ENCODE measurements at regions not wholly inside any gene's neighbourhood (a gene's known extent, or its start where the extent isn't known, plus 50 kb on each side); places are given as distances from the start of the nearest gene placed in this dataset.

GRCh38 chr4:148999924-149000323, 557.7 kb upstream of the NR3C2 start:
- H3K36me3 Mint-ChIP-seq (ENCODE audit: low read depth), result no peaks in the 10 kb centered on the region
- no peaks in the 10 kb centered on the region for H3K4me1 Mint-ChIP-seq (ENCODE audit: low read depth)
- H3K9me3 Mint-ChIP-seq, result no peaks in the 10 kb centered on the region
- H3K27me3 Mint-ChIP-seq, result no peaks in the 10 kb centered on the region
- H3K4me3 Mint-ChIP-seq, result no peak overlapping the region
- H3K27ac Mint-ChIP-seq, result no peak overlapping the region

GRCh38 chr4:148998719-148999118, 556.5 kb upstream of the NR3C2 start:
- H3K36me3 Mint-ChIP-seq (ENCODE audit: low read depth), result no peaks in the 10 kb centered on the region
- no peak overlapping the region for H3K27ac Mint-ChIP-seq
- no peaks in the 10 kb centered on the region for H3K27me3 Mint-ChIP-seq
- H3K9me3 Mint-ChIP-seq, result no peaks in the 10 kb centered on the region
- H3K4me1 Mint-ChIP-seq (ENCODE audit: low read depth), result no peaks in the 10 kb centered on the region
- no peak overlapping the region for H3K4me3 Mint-ChIP-seq

GRCh38 chr4:148986951-148987350, 544.7 kb upstream of the NR3C2 start:
- Mint-ChIP-seq H3K27ac (no peak overlapping the region), H3K27me3 (no peaks in the 10 kb centered on the region), H3K4me3 (no peak overlapping the region), H3K9me3 (no peaks in the 10 kb centered on the region), H3K4me1 (ENCODE audit: low read depth) (no peaks in the 10 kb centered on the region), H3K36me3 (ENCODE audit: low read depth) (no peaks in the 10 kb centered on the region)

GRCh38 chr4:148984951-148985350, 542.7 kb upstream of the NR3C2 start:
- H3K4me3 Mint-ChIP-seq, result no peak overlapping the region
- H3K27me3 Mint-ChIP-seq, result no peaks in the 10 kb centered on the region

GRCh38 chr4:148982200-148982599, 540.0 kb upstream of the NR3C2 start:
- Mint-ChIP-seq H3K36me3 (ENCODE audit: low read depth) (no peaks in the 10 kb centered on the region), H3K27ac (no peak overlapping the region), H3K4me3 (no peak overlapping the region), H3K9me3 (no peaks in the 10 kb centered on the region), H3K27me3 (no peaks in the 10 kb centered on the region), H3K4me1 (ENCODE audit: low read depth) (no peaks in the 10 kb centered on the region)

More at GRCh38 chr4:148984951-148985350, 542.7 kb upstream of the NR3C2 start:
- H3K27ac Mint-ChIP-seq, result no peak overlapping the region
- no peaks in the 10 kb centered on the region for H3K36me3 Mint-ChIP-seq (ENCODE audit: low read depth)
- no peaks in the 10 kb centered on the region for H3K9me3 Mint-ChIP-seq
- no peaks in the 10 kb centered on the region for H3K4me1 Mint-ChIP-seq (ENCODE audit: low read depth)

- H3K4me3 Mint-ChIP-seq, result no peak overlapping the region
- no peak overlapping the region for H3K27ac Mint-ChIP-seq
- H3K27me3 Mint-ChIP-seq, result no peaks in the 10 kb centered on the region
- H3K9me3 Mint-ChIP-seq, result no peaks in the 10 kb centered on the region
- no peaks in the 10 kb centered on the region for H3K36me3 Mint-ChIP-seq (ENCODE audit: low read depth)
- H3K4me1 Mint-ChIP-seq (ENCODE audit: low read depth), result no peaks in the 10 kb centered on the region
Observed at GRCh38 chr4:148980782-148981480, 538.7 kb upstream of the NR3C2 start.

- Mint-ChIP-seq H3K27me3 (no peaks in the 10 kb centered on the region), H3K36me3 (ENCODE audit: low read depth) (no peaks in the 10 kb centered on the region), H3K4me1 (ENCODE audit: low read depth) (no peaks in the 10 kb centered on the region), H3K27ac (no peak overlapping the region), H3K9me3 (no peaks in the 10 kb centered on the region), H3K4me3 (no peak overlapping the region)
Observed at GRCh38 chr4:148978301-148978700, 536.1 kb upstream of the NR3C2 start.

GRCh38 chr4:148975464-148975863, 533.2 kb upstream of the NR3C2 start:
- H3K36me3 Mint-ChIP-seq (ENCODE audit: low read depth), result no peaks in the 10 kb centered on the region
- H3K9me3 Mint-ChIP-seq, result no peaks in the 10 kb centered on the region
- no peak overlapping the region for H3K4me3 Mint-ChIP-seq
- no peak overlapping the region for H3K27ac Mint-ChIP-seq
- no peaks in the 10 kb centered on the region for H3K27me3 Mint-ChIP-seq
- no peaks in the 10 kb centered on the region for H3K4me1 Mint-ChIP-seq (ENCODE audit: low read depth)

GRCh38 chr4:148965080-148965479, 522.9 kb upstream of the NR3C2 start:
- Mint-ChIP-seq H3K27me3 (peaks cover 6% of the 10 kb centered on the region), H3K36me3 (ENCODE audit: low read depth) (no peaks in the 10 kb centered on the region), H3K4me1 (ENCODE audit: low read depth) (no peaks in the 10 kb centered on the region), H3K4me3 (no peak overlapping the region), H3K9me3 (peaks cover 3% of the 10 kb centered on the region), H3K27ac (no peak overlapping the region)

- Mint-ChIP-seq H3K36me3 (ENCODE audit: low read depth) (no peaks in the 10 kb centered on the region), H3K9me3 (peaks cover 3% of the 10 kb centered on the region), H3K4me1 (ENCODE audit: low read depth) (no peaks in the 10 kb centered on the region), H3K4me3 (no peak overlapping the region), H3K27ac (no peak overlapping the region), H3K27me3 (peaks cover 6% of the 10 kb centered on the region)
Observed at GRCh38 chr4:148964456-148964855, 522.2 kb upstream of the NR3C2 start.

GRCh38 chr4:148962539-148963290, 520.5 kb upstream of the NR3C2 start:
- no peaks in the 10 kb centered on the region for H3K36me3 Mint-ChIP-seq (ENCODE audit: low read depth)
- H3K4me1 Mint-ChIP-seq (ENCODE audit: low read depth), result no peaks in the 10 kb centered on the region
- no peak overlapping the region for H3K4me3 Mint-ChIP-seq
- no peak overlapping the region for H3K27ac Mint-ChIP-seq
- H3K9me3 Mint-ChIP-seq, result peaks cover 3% of the 10 kb centered on the region
- H3K27me3 Mint-ChIP-seq, result peaks cover 6% of the 10 kb centered on the region

- H3K27ac Mint-ChIP-seq, result no peak overlapping the region
- H3K4me1 Mint-ChIP-seq (ENCODE audit: low read depth), result no peaks in the 10 kb centered on the region
- H3K4me3 Mint-ChIP-seq, result no peak overlapping the region
- no peaks in the 10 kb centered on the region for H3K36me3 Mint-ChIP-seq (ENCODE audit: low read depth)
- H3K9me3 Mint-ChIP-seq, result peaks cover 3% of the 10 kb centered on the region
- H3K27me3 Mint-ChIP-seq, result peaks cover 6% of the 10 kb centered on the region
Observed at GRCh38 chr4:148961526-148961925, 519.3 kb upstream of the NR3C2 start.

- Mint-ChIP-seq H3K27ac (no peak overlapping the region), H3K9me3 (no peaks in the 10 kb centered on the region), H3K4me3 (no peak overlapping the region), H3K36me3 (ENCODE audit: low read depth) (no peaks in the 10 kb centered on the region), H3K27me3 (no peaks in the 10 kb centered on the region), H3K4me1 (ENCODE audit: low read depth) (no peaks in the 10 kb centered on the region)
Observed at GRCh38 chr4:148958317-148958716, 516.1 kb upstream of the NR3C2 start.

- no peak overlapping the region for H3K27ac Mint-ChIP-seq
- H3K27me3 Mint-ChIP-seq, result no peaks in the 10 kb centered on the region
Observed at GRCh38 chr4:148955564-148956297, 513.5 kb upstream of the NR3C2 start.

GRCh38 chr4:148954011-148954749, 512.0 kb upstream of the NR3C2 start:
- H3K4me3 Mint-ChIP-seq, result no peak overlapping the region
- no peaks in the 10 kb centered on the region for H3K36me3 Mint-ChIP-seq (ENCODE audit: low read depth)
- H3K27me3 Mint-ChIP-seq, result no peaks in the 10 kb centered on the region
- H3K4me1 Mint-ChIP-seq (ENCODE audit: low read depth), result no peaks in the 10 kb centered on the region
- H3K9me3 Mint-ChIP-seq, result no peaks in the 10 kb centered on the region
- H3K27ac Mint-ChIP-seq, result no peak overlapping the region

More at GRCh38 chr4:148955564-148956297, 513.5 kb upstream of the NR3C2 start:
- H3K4me3 Mint-ChIP-seq, result no peak overlapping the region
- no peaks in the 10 kb centered on the region for H3K9me3 Mint-ChIP-seq
- H3K4me1 Mint-ChIP-seq (ENCODE audit: low read depth), result no peaks in the 10 kb centered on the region
- H3K36me3 Mint-ChIP-seq (ENCODE audit: low read depth), result no peaks in the 10 kb centered on the region
